ENCODE measurements at regions not wholly inside any gene's neighbourhood (a gene's known extent, or its start where the extent isn't known, plus 50 kb on each side); places are given as distances from the start of the nearest gene placed in this dataset.
"Not testable (repeated sequence)": the region's sequence is repeated elsewhere in the genome, so short reads cannot be mapped to it uniquely, and the experiment has no call there.

DNA sequence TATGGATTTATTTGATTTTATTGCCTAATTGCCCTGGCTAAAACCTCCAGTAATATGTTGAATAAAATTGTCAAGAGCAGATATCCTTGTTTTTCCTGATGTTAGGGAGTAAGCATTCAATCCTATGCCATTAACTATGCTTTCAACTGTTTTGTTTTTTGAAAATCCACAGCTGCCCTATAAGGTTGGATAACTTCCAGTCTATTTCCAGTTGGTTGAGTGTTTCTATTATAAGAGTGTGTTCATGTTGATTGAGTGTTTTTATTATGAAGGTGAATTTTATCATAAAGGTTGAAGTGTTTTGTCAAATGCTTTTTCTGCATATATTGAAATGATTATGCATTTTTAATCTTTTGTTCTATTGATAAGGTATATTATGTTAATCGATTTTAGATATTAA lies 149.9 kb upstream of the SCN7A start:
- WGBS, 2 donors, result 90 to 91% methylated on average over 1 of the region's 1 CpG
- no peak for ATAC-seq (ENCODE audit: low FRiP score)
- no peaks in the 10 kb centered on the region for H3K36me3 ChIP-seq (ENCODE audit: control insufficient read depth in 1 of 2, insufficient read depth in 2 of 2, low read length in 1 of 2)
- no peaks in the 10 kb centered on the region for H3K27me3 ChIP-seq (ENCODE audit: control insufficient read depth in 1 of 2, insufficient read depth in 2 of 2, low read length in 1 of 2)
- H3K4me3 ChIP-seq (ENCODE audit: low read length in 2 of 2), result no peak overlapping the region
- no peaks in the 10 kb centered on the region for H3K9me3 ChIP-seq (ENCODE audit: control insufficient read depth, low read length)
- no peak for DNase-seq
- intact Hi-C loops (cut with DNase I), result no loop called here
- H3K27ac ChIP-seq (ENCODE audit: low read depth in 1 of 2, low read length in 2 of 2), result no peak overlapping the region
- no peaks in the 10 kb centered on the region for H3K4me1 ChIP-seq (ENCODE audit: control insufficient read depth in 1 of 2, insufficient read depth in 2 of 2, low read length in 2 of 2)

DNA sequence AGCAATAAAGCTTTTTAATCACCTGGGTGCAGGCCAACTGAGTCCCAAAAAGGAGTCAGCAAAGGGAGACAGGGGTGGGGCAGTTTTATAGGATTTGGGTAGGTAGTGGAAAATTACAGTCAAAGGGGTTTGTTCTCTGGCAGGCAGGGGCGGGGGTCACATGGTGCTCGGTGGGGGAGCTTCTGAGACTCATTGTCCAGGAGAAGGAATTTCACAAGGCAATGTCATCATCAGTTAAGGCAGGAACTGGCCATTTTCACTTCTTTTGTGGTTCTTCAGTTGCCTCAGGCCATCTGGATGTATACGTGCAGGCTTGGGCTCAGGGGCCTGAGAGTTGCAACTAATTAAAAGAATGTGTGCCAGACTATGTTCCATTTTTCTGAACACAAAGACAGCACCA lies 147.5 kb upstream of the SCN7A start:
- WGBS, 2 donors, result 82 to 98% methylated on average over 3 of the region's 3 CpGs
- DNase-seq; H3K4me1 ChIP-seq (ENCODE audit: control insufficient read depth in 1 of 2, insufficient read depth in 2 of 2, low read length in 2 of 2); H3K36me3 ChIP-seq (ENCODE audit: control insufficient read depth in 1 of 2, insufficient read depth in 2 of 2, low read length in 1 of 2); H3K4me3 ChIP-seq (ENCODE audit: low read length in 2 of 2); intact Hi-C loops (cut with DNase I); H3K27me3 ChIP-seq (ENCODE audit: control insufficient read depth in 1 of 2, insufficient read depth in 2 of 2, low read length in 1 of 2); H3K9me3 ChIP-seq (ENCODE audit: control insufficient read depth, low read length); ATAC-seq (ENCODE audit: low FRiP score); H3K27ac ChIP-seq (ENCODE audit: low read depth in 1 of 2, low read length in 2 of 2): not testable (repeated sequence)

DNA sequence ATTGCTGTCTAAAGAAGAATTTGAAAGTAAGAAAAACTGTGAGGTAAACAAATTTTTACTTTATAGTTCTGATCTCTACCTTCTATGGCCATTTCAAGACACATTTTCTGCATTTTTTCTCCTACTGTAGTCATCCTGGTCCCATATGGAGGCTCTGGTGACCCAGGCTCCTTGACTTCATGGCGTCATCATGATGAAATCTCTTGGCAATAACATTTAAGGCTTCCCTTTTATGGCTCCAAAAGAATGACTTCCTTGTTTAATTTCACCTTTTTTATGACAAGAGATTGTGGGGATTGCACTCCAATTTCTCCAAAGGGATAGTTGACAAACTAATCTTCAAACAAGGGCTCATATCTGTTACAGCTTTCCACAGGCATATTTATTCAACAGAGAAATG lies 143.0 kb upstream of the SCN7A start:
- WGBS, 2 donors, result 78 to 83% methylated on average over 1 of the region's 1 CpG

DNA sequence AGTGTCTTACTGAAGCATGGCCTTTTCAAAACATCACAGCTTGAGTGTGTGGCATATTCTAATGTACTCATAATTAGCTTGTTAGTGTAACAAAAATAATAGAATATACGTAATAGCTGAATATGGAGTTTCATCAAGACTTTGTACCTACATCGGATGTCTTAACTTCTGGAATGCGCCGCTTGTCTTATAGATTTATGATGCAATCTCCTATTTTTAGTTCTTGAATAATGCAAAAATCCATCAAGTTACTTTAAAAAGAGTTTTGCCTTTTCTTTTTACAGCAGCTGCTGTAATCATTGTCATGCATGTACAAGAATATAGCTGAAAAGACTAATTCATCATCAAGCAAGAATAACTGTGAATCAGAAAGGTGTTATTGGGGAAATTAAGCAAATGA lies 140.7 kb upstream of the SCN7A start:
- intact Hi-C loops (cut with DNase I), result no loop called here
- 15 to 36% methylated on average over 4 of the region's 4 CpGs for WGBS, 2 donors
- no peak for DNase-seq

More for the DNA sequence above, 143.0 kb upstream of the SCN7A start:
- Histone ChIP-seq H3K4me3 (ENCODE audit: low read length in 2 of 2) (no peak overlapping the region), H3K27me3 (ENCODE audit: control insufficient read depth in 1 of 2, insufficient read depth in 2 of 2, low read length in 1 of 2) (no peaks in the 10 kb centered on the region), H3K9me3 (ENCODE audit: control insufficient read depth, low read length) (no peaks in the 10 kb centered on the region), H3K4me1 (ENCODE audit: control insufficient read depth in 1 of 2, insufficient read depth in 2 of 2, low read length in 2 of 2) (no peaks in the 10 kb centered on the region), H3K27ac (ENCODE audit: low read depth in 1 of 2, low read length in 2 of 2) (no peak overlapping the region), H3K36me3 (ENCODE audit: control insufficient read depth in 1 of 2, insufficient read depth in 2 of 2, low read length in 1 of 2) (no peaks in the 10 kb centered on the region)
- DNase-seq (no peak), ATAC-seq (ENCODE audit: low FRiP score) (no peak)
- intact Hi-C loops (cut with DNase I), result no loop called here

DNA sequence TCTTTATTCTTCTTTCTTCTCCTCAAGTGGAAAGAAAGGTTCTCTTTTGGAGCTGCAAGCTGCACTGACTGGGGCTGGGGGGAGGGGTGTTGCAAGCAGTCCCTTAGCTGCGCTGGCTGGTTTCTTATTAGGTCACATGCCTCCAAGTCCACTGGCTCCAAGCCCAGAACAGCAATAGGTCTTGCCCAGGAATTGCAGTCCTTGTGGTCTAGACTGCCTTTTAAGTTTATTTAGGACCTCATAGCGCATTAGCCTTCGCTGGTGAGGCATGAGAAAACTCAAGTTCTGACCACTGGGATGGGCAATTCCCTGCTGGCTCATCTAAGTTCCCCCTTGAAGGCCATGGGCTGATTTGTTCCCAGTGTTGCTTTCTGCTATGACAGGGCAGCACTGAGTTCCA lies 138.6 kb upstream of the SCN7A start:
- no peaks in the 10 kb centered on the region for H3K36me3 ChIP-seq (ENCODE audit: control insufficient read depth in 1 of 2, insufficient read depth in 2 of 2, low read length in 1 of 2)
- intact Hi-C loops (cut with DNase I), result no loop called here
- no peak overlapping the region for H3K27ac ChIP-seq (ENCODE audit: low read depth in 1 of 2, low read length in 2 of 2)
- H3K4me1 ChIP-seq (ENCODE audit: control insufficient read depth in 1 of 2, insufficient read depth in 2 of 2, low read length in 2 of 2), result no peaks in the 10 kb centered on the region
- ATAC-seq (ENCODE audit: low FRiP score) (no peak), DNase-seq (no peak)
- H3K9me3 ChIP-seq (ENCODE audit: control insufficient read depth, low read length), result no peaks in the 10 kb centered on the region
- no peaks in the 10 kb centered on the region for H3K27me3 ChIP-seq (ENCODE audit: control insufficient read depth in 1 of 2, insufficient read depth in 2 of 2, low read length in 1 of 2)
- H3K4me3 ChIP-seq (ENCODE audit: low read length in 2 of 2), result no peak overlapping the region
- WGBS, 2 donors, result 7% methylated on average over 3 of the region's 3 CpGs

More for the DNA sequence above, 140.7 kb upstream of the SCN7A start:
- H3K9me3 ChIP-seq (ENCODE audit: control insufficient read depth, low read length), result no peaks in the 10 kb centered on the region
- no peak overlapping the region for H3K4me3 ChIP-seq (ENCODE audit: low read length in 2 of 2)
- no peak for ATAC-seq (ENCODE audit: low FRiP score)
- no peaks in the 10 kb centered on the region for H3K27me3 ChIP-seq (ENCODE audit: control insufficient read depth in 1 of 2, insufficient read depth in 2 of 2, low read length in 1 of 2)
- H3K27ac ChIP-seq (ENCODE audit: low read depth in 1 of 2, low read length in 2 of 2), result no peak overlapping the region
- no peaks in the 10 kb centered on the region for H3K4me1 ChIP-seq (ENCODE audit: control insufficient read depth in 1 of 2, insufficient read depth in 2 of 2, low read length in 2 of 2)
- H3K36me3 ChIP-seq (ENCODE audit: control insufficient read depth in 1 of 2, insufficient read depth in 2 of 2, low read length in 1 of 2), result no peaks in the 10 kb centered on the region

DNA sequence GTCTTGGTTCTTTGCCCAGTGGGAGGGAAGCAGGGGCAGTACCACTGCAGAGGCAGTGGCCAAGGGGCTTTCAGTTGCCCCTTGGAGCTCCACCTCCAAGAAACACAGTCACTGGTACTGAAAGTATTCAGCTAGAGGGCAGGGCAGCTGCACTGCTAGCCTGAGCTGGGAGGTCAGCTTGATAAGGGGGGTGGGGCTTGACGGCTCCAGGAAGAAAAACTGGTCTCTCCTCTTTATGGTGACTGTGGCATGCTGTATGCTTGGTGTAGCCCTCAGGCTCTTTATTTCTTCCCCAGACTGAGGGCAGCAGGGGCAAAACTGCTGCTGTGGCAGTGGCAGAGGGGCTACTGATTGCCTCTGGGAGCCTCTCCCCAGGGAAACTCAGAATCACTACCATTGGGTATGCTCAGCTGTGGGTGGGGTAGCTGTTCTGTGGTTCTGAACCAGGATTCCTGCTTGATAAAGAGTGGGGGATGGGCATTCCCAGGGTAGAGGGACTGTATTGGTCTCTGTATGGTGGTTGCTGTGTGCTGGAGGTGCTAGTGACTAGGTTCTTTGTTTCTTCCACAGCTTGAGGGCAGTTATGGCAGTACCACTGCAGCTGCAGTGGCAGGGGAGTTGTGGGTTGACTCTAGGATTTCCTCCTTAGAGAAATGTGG lies 134.6 kb upstream of the SCN7A start:
- H3K4me3 ChIP-seq (ENCODE audit: low read length in 2 of 2), result no peak overlapping the region
- ATAC-seq (ENCODE audit: low FRiP score) (no peak), DNase-seq (no peak)
- H3K27ac ChIP-seq (ENCODE audit: low read depth in 1 of 2, low read length in 2 of 2), result no peak overlapping the region
- intact Hi-C loops (cut with DNase I), result no loop called here
- no peaks in the 10 kb centered on the region for H3K36me3 ChIP-seq (ENCODE audit: control insufficient read depth in 1 of 2, insufficient read depth in 2 of 2, low read length in 1 of 2)
- 57 to 69% methylated on average over 1 of the region's 1 CpG for WGBS, 2 donors
- H3K27me3 ChIP-seq (ENCODE audit: control insufficient read depth in 1 of 2, insufficient read depth in 2 of 2, low read length in 1 of 2), result no peaks in the 10 kb centered on the region
- H3K4me1 ChIP-seq (ENCODE audit: control insufficient read depth in 1 of 2, insufficient read depth in 2 of 2, low read length in 2 of 2), result no peaks in the 10 kb centered on the region
- H3K9me3 ChIP-seq (ENCODE audit: control insufficient read depth, low read length), result no peaks in the 10 kb centered on the region

DNA sequence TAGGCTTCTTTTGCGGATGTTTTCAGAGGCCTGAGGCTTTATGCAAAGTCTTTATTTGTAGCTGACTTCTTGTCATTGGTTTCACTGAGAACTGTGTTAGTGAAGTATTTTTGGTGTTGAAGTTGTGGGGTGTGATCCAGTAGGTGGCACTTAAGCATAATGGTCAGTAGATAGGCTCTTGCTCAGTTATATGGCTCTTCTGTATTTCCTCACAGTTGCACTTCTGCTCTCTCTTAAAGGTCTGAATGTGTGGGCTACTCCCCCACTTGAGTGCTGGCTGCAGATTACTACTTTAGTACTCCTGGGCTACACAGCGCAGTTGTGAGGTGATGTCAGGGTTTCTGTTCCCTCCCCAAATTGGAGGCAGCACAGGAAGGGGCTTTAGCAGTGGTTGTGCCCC lies 133.8 kb upstream of the SCN7A start:
- WGBS, 2 donors, result 92 to 98% methylated on average over 2 of the region's 2 CpGs
- H3K27ac ChIP-seq (ENCODE audit: low read depth in 1 of 2, low read length in 2 of 2), result no peak overlapping the region
- intact Hi-C loops (cut with DNase I), result no loop called here
- no peaks in the 10 kb centered on the region for H3K27me3 ChIP-seq (ENCODE audit: control insufficient read depth in 1 of 2, insufficient read depth in 2 of 2, low read length in 1 of 2)
- H3K4me3 ChIP-seq (ENCODE audit: low read length in 2 of 2), result no peak overlapping the region
- no peaks in the 10 kb centered on the region for H3K36me3 ChIP-seq (ENCODE audit: control insufficient read depth in 1 of 2, insufficient read depth in 2 of 2, low read length in 1 of 2)
- DNase-seq, result no peak
- H3K9me3 ChIP-seq (ENCODE audit: control insufficient read depth, low read length), result no peaks in the 10 kb centered on the region
- ATAC-seq (ENCODE audit: low FRiP score), result no peak
- H3K4me1 ChIP-seq (ENCODE audit: control insufficient read depth in 1 of 2, insufficient read depth in 2 of 2, low read length in 2 of 2), result no peaks in the 10 kb centered on the region

DNA sequence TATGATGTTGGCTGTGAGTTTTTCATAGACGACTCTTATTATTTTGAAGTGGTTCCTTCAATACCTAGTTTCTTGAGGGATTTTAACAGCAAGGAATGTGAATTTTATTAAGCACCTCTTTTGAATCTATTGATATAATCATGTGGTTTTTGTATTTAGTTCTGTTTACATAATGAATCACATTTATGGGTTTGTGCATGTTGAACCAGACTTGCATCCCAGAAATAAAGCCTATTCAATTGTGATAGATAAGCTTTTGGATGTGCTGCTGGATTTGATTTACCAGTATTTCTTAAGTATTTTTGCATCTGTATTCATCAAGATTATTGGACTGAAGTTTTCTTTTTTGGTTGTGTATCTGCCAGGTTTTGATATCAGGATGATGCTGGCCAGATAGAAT lies 131.6 kb upstream of the SCN7A start:
- WGBS, 2 donors, result 83 to 88% methylated on average over 1 of the region's 1 CpG
- no peaks in the 10 kb centered on the region for H3K4me1 ChIP-seq (ENCODE audit: control insufficient read depth in 1 of 2, insufficient read depth in 2 of 2, low read length in 2 of 2)
- H3K27ac ChIP-seq (ENCODE audit: low read depth in 1 of 2, low read length in 2 of 2), result no peak overlapping the region
- no peaks in the 10 kb centered on the region for H3K27me3 ChIP-seq (ENCODE audit: control insufficient read depth in 1 of 2, insufficient read depth in 2 of 2, low read length in 1 of 2)
- intact Hi-C loops (cut with DNase I), result no loop called here
- no peaks in the 10 kb centered on the region for H3K9me3 ChIP-seq (ENCODE audit: control insufficient read depth, low read length)
- H3K36me3 ChIP-seq (ENCODE audit: control insufficient read depth in 1 of 2, insufficient read depth in 2 of 2, low read length in 1 of 2), result no peaks in the 10 kb centered on the region
- no peak overlapping the region for H3K4me3 ChIP-seq (ENCODE audit: low read length in 2 of 2)
- DNase-seq (no peak), ATAC-seq (ENCODE audit: low FRiP score) (no peak)

DNA sequence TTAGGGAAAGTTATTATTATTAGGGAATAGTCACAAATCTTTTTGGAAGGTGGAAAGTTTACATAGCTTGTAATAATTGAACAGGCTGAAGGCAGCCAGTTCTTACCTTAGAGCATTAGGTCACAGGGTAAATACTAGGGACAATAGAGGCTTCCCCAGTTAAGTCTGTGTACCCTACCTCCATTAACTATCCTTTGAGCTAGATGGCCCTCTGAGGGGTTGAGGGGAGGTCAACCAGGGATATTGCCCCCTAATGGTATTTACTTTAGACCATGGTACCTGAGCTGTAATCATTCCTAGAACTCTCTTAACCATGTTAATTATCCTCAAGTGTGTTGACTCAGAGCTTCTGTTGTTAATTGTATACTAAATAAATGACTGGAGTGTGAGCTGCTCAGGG lies 120.5 kb upstream of the SCN7A start:
- no peak overlapping the region for H3K27ac ChIP-seq (ENCODE audit: low read depth in 1 of 2, low read length in 2 of 2)
- H3K36me3 ChIP-seq (ENCODE audit: control insufficient read depth in 1 of 2, insufficient read depth in 2 of 2, low read length in 1 of 2), result no peaks in the 10 kb centered on the region
- ATAC-seq (ENCODE audit: low FRiP score) (no peak), DNase-seq (no peak)
- H3K4me1 ChIP-seq (ENCODE audit: control insufficient read depth in 1 of 2, insufficient read depth in 2 of 2, low read length in 2 of 2), result no peaks in the 10 kb centered on the region
- H3K9me3 ChIP-seq (ENCODE audit: control insufficient read depth, low read length), result no peaks in the 10 kb centered on the region
- H3K4me3 ChIP-seq (ENCODE audit: low read length in 2 of 2), result no peak overlapping the region
- intact Hi-C loops (cut with DNase I), result no loop called here
- peaks cover 0 to 2% of the 10 kb centered on the region in 2 donors for H3K27me3 ChIP-seq (ENCODE audit: control insufficient read depth in 1 of 2, insufficient read depth in 2 of 2, low read length in 1 of 2)

Data from aorta (tissue), 5 donors.